ENCODE measurements at regions not wholly inside any gene's neighbourhood (a gene's known extent, or its start where the extent isn't known, plus 50 kb on each side); places are given as distances from the start of the nearest gene placed in this dataset.

GRCh38 chr11:15451713-15452112, 337.0 kb downstream of the INSC start:
- DNase-seq (ENCODE audit: low read depth), result no peak
- H3K4me3 ChIP-seq (replicated peaks; ENCODE audit: low read depth, low read length), result no peak overlapping the region
- TF ChIP-seq CTCF (IDR thresholded peaks at IDR 0.05; ENCODE audit: low read length, missing control alignments), result no peak

- no peak for TF ChIP-seq CTCF (IDR thresholded peaks at IDR 0.05; ENCODE audit: low read length, missing control alignments)
- no peak overlapping the region for H3K4me3 ChIP-seq (replicated peaks; ENCODE audit: low read depth, low read length)
- DNase-seq (ENCODE audit: low read depth), result no peak
These were observed 338.6 kb downstream of the INSC start for GRCh38 chr11:15453211-15453765.

- no peak overlapping the region for H3K4me3 ChIP-seq (replicated peaks; ENCODE audit: low read depth, low read length)
- DNase-seq (ENCODE audit: low read depth), result no peak
- TF ChIP-seq CTCF (IDR thresholded peaks at IDR 0.05; ENCODE audit: low read length, missing control alignments), result no peak
These were observed 353.7 kb downstream of the INSC start for GRCh38 chr11:15468466-15468865.

DNA sequence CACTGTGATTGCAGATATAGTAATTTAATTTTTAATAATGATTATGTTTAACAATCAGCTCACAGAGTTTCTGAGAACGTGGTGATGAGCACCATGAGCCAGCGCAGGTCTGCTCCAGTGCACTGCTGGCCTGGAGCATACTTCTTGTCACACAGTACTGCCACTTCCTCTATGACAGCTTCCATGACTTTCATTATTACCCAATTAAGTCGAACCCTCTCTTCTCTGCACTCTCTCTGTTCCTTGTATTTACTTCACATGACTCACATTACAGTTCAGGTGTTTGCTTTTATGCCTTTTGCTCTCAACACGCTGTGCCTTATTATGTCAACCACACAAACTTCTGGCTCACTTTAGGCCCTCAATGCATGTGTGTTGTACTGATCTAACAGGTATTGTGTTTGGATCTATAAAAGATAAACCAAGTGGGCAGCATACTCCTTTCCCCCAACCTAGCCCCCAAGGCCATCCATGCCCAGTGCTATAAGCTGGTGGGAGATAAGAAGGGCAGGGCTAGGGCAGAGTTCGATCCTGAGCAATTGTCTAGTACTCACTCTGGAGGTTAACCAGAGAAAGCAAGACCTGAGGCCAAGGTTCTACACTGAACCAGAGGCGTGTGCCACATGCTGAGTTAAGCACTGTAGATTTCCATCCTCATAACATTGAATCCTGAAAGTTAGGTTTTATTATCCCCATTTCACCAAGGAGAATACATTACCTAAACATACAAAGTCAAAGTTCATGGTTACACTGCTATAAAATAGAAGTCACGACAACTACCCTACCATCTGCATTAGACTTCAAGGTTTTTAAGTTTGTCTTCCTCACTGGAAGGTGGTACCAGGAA, 356.5 kb downstream of the INSC start:
- no peak for DNase-seq (ENCODE audit: low read depth)
- no peak overlapping the region for H3K4me3 ChIP-seq (replicated peaks; ENCODE audit: low read depth, low read length)
- no peak for TF ChIP-seq CTCF (IDR thresholded peaks at IDR 0.05; ENCODE audit: low read length, missing control alignments)

DNA sequence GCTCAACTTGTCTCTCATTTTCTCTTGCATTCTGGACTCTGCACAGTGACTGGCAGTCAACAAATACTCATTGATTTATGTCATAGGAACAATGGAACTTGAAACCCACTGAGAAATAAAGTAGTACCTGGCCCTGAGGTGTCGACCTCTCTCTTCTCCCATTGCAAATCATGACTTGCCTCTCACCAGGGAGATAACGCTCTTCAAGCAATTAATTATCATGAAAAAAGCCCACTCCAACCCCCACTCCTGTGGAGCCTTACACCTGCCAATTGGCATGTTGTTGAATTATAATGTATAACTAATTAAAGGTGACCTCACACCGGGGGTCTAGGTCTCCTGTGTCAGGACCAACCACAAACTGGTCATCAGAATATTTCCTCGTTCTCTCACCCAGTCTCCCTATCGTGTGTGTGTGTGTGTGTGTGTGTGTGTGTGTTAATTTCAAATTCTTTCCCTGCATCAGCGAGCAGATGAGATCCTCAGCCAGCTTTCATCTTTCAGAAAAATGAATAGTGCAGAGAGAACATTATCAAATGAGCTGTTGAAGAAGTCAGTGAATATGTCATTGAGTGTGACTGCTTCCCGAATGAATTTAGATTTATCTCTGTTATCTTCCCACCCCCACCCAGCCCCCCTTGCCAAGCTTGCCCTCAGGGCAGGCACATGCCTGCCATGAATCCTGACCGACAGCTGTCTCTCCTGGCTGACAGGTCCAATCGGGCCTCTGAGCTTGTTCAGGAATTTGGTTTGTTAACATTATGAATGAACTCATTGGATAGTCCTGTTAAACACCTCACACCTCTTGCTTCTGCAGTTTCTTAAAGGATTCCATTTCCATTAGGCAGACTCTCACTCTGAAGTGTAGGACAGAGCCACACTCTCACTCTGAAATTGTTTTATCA, 357.4 kb downstream of the INSC start:
- H3K4me3 ChIP-seq (replicated peaks; ENCODE audit: low read depth, low read length), result no peak overlapping the region
- no peak for TF ChIP-seq CTCF (IDR thresholded peaks at IDR 0.05; ENCODE audit: low read length, missing control alignments)
- no peak for DNase-seq (ENCODE audit: low read depth)

GRCh38 chr11:15473954-15474837, 359.5 kb downstream of the INSC start:
- H3K4me3 ChIP-seq (replicated peaks; ENCODE audit: low read depth, low read length), result no peak overlapping the region
- no peak for TF ChIP-seq CTCF (IDR thresholded peaks at IDR 0.05; ENCODE audit: low read length, missing control alignments)
- DNase-seq (ENCODE audit: low read depth), result no peak

Measured in fibroblast of pulmonary artery (primary cell).